ENCODE measurements at regions not wholly inside any gene's neighbourhood (a gene's known extent, or its start where the extent isn't known, plus 50 kb on each side); places are given as distances from the start of the nearest gene placed in this dataset.

DNA sequence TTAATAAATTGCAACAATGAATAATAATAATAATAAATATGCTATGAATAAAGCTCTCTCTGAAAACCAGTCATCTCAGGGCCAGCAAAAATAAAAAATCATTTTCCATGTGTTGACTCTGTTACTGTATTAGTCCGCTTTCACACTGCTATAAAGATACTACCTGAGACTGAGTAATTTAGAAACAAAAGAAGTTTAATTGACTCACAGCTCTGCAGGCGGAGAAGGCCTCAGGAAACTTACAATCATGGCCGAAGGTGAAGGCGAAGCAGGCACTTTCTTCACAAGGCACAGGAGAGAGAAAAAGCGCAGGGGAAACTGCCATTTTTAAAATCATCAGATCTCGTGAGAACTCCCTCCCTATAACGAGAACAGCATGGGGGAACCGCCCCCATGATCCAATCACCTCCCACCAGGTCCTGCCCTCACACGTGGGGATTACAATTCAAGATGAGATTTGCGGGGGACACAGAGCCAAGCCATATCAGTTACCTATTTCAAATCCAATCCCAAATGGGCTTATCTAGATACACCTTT is 224.1 kb downstream of the IGSF11 start:
- no peak for DNase-seq

DNA sequence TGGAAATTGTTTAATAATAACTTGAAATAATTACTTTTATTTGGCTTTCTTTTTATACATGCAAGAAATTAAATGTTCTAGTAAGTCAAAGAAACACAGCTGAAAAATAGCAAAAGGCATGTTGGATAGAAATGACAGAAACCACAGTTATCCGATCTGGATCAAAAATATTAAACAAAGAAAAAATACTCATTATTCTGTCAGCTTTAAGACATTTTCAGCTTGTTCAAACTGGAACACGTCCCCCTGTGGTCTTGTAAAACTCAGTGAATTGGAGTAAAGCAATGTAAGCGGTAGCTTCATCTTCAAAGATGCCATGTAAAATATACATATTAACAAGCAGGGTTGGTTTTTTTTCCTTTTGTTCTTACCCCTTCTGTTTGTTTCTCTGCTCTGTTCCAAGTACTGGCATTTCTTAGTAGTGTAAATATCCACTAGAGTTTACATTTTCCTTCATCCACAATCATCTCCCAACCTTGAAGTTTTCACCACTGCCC is 223.4 kb downstream of the IGSF11 start:
- DNase-seq, result no peak

DNA sequence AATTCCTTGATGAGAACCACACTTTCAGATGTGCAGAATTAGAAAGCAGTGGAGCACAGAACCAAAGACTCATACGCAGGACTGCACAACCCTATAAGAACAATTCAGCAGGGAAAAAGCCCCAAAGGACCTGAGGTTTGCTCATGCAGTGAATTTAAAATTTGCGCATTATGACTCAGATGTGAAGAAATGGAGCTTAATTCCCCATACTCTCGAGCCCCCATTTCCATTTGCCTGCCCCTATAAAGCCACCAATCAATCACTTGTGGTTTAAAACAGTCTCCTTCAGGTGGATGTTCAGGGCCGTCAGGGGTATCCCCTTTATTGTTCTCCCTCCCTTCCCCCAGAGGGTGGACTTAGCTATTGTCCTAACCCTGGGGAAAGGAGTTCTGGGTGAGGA is 221.2 kb downstream of the IGSF11 start:
- DNase-seq, result no peak

DNA sequence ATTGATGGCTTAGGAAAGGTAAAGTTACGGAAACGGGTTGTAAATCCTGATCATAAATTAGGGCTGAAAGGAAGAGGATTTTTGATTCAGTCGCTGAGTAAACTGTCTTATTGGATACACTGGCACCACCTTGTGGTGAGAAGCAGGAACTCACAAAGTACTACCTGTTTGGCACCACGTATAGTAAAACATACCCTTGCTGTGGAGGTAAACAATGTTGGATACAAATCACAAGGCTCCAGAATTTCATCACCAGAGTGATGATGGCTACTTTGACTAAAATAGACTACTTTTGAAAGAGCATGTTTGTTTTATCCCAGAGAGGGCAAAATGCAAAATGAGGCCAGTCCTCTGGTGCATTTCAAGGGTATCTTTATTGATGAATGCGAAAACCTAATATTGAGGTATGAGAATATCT is 216.9 kb downstream of the IGSF11 start:
- peak; percentile 10 to 12 for DNase-seq

DNA sequence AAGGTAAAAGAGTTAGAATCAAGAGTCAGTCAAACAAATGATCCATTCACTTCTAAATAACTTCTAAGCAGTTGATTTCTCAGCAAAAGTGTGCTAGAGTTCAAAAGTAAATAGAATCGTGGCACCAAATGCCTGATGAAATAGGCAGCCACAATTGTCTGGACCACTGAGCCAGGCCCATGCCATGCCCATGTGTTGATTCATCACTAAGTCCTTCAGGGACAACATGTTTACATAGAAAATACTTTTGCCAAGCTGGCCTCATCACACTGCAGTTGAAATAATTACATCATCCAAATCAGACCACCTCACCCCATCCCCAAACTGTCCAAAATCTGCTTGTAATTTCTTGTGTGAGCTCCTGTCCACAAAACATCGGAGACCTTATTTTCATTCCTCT is 216.3 kb downstream of the IGSF11 start:
- DNase-seq, result no peak

DNA sequence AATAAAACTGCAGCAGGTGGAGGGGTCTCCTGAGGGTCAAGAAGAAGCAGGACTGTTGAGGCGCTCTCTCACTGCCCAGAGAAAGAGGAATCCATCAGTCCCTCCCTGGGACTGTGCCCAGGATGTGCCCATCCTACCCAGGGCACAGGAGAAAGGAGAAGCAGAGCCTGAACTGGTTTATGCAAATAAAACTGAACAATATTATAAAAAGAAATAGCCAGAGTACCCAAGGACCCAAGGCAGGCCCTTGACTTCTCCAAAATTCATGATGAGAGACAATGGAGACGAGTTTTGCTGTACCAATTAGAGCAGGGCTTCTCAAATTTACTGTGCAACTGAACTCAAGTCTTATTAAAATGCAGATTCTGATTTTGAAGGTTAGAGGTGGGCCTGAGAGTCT is 211.0 kb downstream of the IGSF11 start:
- DNase-seq, result no peak

DNA sequence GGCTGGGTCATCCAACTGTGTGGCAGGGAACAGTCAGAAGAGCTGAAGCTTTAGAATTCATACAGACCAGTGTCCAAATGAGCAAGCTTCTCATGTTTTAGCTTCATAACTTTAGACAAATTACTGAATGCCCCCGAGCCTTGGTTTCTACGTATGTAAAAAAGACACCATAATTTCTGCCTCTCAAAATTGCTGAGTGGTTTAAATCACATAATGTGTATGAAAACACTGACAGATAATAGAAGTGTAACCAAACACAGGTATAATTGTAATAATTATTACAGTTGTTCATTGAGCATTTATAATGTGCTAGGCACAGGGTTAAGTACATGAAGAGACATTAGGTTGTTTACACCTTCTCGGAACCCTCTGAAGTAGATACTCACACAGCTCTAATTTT is 207.2 kb downstream of the IGSF11 start:
- no peak for DNase-seq

DNA sequence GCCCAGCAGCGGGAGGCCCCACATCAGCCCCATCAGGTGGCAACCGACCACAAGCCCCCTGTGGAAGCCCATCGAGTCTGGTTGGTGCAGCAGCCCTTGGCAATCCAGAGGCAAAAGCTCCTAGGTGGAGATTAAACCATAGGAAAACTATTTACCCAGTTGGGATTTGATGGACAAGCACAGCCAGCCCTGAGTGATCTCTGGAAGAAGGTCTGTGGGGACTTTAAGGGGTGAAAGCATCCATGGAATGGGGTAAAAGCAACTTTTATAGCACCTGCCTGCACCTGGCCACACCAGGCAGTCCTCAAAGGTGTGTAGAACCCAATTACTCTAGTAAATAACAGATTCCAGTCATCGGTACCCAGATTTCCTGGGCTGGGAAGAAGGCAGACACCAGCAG is 206.3 kb downstream of the IGSF11 start:
- DNase-seq, result no peak

DNA sequence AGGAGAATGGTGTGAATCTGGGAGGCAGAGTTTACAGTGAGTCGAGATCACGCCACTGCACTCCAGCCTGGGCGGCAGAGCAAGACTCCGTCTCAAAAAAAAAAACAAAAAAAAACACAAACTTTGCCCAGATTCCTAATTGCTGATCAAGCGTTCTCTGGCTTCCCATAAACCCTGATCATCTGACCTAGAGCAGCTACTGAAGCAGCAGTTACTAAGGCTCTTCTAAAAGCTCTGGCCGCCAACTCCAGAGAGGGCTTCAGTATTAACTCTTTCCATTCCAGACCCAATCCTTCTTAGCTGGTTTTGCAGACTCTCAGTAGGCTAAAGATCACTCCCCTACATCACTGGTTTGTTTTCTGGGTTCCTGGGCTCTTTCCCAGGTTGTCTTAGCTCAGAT is 201.6 kb downstream of the IGSF11 start:
- DNase-seq, result no peak

DNA sequence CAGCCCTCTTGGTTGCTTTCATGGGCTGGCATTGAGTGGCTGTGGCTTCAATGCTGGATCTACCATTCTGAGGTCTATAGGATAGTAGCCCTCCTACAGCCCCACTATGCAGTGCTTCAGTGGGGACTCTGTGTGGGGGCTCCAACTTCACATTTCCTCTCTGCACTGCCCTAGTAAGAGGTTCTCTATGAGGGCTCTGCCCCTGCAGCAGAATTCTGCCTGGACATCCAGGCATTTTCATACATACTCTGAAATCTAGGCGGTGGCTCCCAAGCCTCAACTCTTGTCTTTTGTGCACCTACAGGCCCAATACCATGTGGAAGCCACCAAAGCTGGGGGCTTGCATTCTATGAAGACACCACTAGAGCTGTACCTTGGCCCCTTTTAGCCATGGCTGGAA is 195.8 kb downstream of the IGSF11 start:
- DNase-seq, result no peak

DNA sequence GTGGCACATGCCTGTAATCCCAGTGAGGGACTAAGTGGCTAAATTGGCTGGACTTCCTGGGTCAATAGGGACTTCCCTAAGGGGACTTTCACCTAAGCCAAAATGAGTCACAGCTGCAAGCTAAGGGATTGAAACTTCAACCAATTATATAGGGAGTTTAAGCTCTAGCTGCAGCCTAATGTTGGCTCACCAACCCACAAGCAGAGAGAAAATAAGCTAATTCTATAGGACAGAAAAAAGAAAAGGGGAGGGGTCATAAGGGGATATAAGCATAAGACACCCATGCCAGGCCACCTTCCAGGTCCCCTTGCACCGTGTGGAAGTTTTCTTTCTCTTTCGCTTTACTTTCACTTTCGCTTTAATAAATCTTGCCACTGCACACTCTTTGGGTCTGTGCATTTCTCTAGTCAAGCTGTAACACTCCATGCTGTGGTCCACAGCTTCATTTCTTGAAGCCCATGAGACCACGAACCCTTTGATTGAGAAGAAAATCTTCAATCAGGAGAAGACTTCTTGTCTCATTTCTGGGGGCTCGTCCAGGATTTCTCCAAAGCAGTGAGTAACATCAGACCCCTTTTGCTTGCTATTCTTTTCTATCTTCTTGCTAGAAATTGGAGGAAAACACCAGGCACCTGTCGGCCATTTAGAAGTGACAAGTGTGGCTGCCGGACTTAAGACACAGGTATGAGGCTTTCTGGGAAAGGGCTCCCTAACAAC is 192.3 kb downstream of the IGSF11 start:
- no peak for DNase-seq

DNA sequence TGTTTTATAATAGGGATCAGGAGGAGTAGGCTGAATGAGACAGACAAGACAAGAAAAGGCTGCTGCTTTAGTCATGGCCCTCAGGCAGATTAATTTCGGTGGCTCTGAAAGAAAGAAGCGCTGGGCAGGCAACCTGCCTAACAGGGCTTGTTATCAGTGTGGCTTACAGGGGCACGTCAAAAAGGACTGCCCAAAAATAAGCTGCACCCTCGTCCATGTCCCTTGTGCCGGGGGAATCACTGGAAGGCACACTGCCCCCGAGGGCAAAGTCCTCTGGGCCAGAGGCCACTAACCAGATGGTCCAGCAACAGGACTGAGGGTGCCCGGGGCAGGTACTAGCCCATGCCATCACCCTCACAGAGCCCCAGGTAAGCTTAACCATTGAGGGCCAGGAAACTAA is 188.5 kb downstream of the IGSF11 start:
- no peak for DNase-seq

Measured in stimulated activated CD4-positive, alpha-beta T cell treated with anti-CD3 and anti-CD28 coated beads, Interleukin-4, amount 100 ng/mL, for 4 hours (primary cell).